NCI-H128 (cell line): ENCODE measurements at regions not wholly inside any gene's neighbourhood (a gene's known extent, or its start where the extent isn't known, plus 50 kb on each side); places are given as distances from the start of the nearest gene placed in this dataset.
A peak's percentile ranks its signal among the peaks of the same experiment; 100 is the strongest.
"Not testable (repeated sequence)": the region's sequence is repeated elsewhere in the genome, so short reads cannot be mapped to it uniquely, and the experiment has no call there.

Experiments
- DNase-seq: peaks from one replicate; lab custom pipeline; 2025; ENCODE audit not compliant: unreplicated experiment; lab: John Stamatoyannopoulos, UW

- no peak for DNase-seq
Measured at GRCh38 chr3:4218456-4219226, 84.5 kb upstream of the SETMAR start.

- no peak for DNase-seq
Measured at GRCh38 chr3:4219227-4219568, 84.0 kb upstream of the SETMAR start.

- DNase-seq, result no peak
Measured at GRCh38 chr3:4220065-4220464, 83.1 kb upstream of the SETMAR start.

- no peak for DNase-seq
Measured at GRCh38 chr3:4222574-4223175, 80.5 kb upstream of the SETMAR start.

GRCh38 chr3:4223777-4224176 lies 79.4 kb upstream of the SETMAR start:
- DNase-seq, result no peak

- DNase-seq, result no peak
Measured at GRCh38 chr3:4224331-4224730, 78.8 kb upstream of the SETMAR start.

GRCh38 chr3:4225005-4225471 lies 78.1 kb upstream of the SETMAR start:
- no peak for DNase-seq

GRCh38 chr3:4228295-4228694 lies 74.9 kb upstream of the SETMAR start:
- peak; percentile 5 for DNase-seq

GRCh38 chr3:4231041-4231440 lies 72.1 kb upstream of the SETMAR start:
- DNase-seq, result no peak

- no peak for DNase-seq
Measured at GRCh38 chr3:4232798-4233197, 70.4 kb upstream of the SETMAR start.

GRCh38 chr3:4233488-4233887 lies 69.7 kb upstream of the SETMAR start:
- no peak for DNase-seq

- DNase-seq, result no peak
Measured at GRCh38 chr3:4234889-4235288, 68.3 kb upstream of the SETMAR start.

GRCh38 chr3:4235690-4236089 lies 67.5 kb upstream of the SETMAR start:
- no peak for DNase-seq

GRCh38 chr3:4241595-4242170 lies 61.5 kb upstream of the SETMAR start:
- no peak for DNase-seq

GRCh38 chr3:4245671-4246070 lies 57.5 kb upstream of the SETMAR start:
- DNase-seq, result no peak

GRCh38 chr3:4247391-4247790 lies 55.8 kb upstream of the SETMAR start:
- no peak for DNase-seq

GRCh38 chr3:4250064-4250463 lies 53.1 kb upstream of the SETMAR start:
- DNase-seq, result no peak

- DNase-seq, result no peak
Measured at GRCh38 chr3:4251412-4251811, 51.8 kb upstream of the SETMAR start.

- DNase-seq, result not testable (repeated sequence)
Measured at GRCh38 chr3:4253072-4253832, 49.9 kb upstream of the SETMAR start.
